ENCODE measurements at regions not wholly inside any gene's neighbourhood (a gene's known extent, or its start where the extent isn't known, plus 50 kb on each side); places are given as distances from the start of the nearest gene placed in this dataset.

DNA sequence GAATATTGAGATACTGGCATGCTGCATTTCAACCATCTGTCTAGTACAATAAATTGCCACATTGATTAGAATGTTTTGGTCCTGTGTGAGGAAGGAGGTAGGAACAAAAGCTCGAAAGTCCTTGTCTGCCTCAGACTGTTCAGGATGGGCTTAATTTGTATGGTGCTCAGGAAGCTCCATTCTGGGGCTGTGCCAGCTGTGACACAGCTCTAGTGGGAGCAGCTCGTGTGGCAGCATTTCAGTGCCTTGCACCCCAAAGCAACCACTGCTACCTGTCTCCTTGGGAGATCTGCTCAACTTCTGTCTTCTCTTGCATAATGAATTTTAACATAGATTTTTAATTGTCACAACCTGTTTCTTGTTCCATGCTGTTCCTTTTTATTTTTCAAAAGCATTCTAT lies 144.4 kb upstream of the THUMPD2 start (continued):
- TF ChIP-seq ESRRA (IDR thresholded peaks at IDR 0.05; ENCODE audit: low read length) (no peak), STAT1 (conservative IDR thresholded peaks at IDR 0.05) (no peak)

DNA sequence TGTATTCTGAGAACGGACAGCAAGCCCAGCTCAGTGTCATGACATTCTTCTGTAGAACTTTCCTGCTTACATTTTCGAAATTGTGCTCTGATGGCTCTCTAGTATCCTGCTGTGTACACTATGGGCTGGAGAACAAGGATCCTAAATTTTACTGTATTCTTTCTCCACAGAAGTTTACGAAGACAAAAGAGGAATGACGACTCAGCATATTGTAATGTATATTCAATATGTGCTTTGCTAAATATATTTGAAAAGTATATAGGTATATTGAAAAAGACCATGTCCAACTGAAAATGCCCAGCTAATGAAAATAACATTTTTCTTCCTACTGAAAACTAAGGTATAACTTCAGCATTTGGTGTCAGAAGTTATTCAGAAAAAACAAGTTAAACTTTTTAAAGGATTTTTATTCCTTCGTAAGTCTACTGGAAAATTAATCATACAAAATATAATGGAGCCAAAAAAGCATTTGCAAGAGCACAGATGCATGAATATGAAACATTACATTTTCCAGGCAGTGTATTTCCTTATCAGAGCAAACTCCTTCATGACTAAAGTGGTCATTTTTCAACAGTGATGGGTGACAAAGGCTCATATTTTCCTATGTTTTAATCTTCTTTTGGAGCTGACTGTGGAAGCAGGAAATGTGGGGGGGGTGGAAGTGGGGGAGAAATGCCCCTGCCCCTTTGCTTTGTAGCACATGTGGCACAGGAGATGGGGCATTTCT lies 143.8 kb upstream of the THUMPD2 start:
- 0% methylated on average over 5 of the region's 5 CpGs for WGBS (ENCODE audit: insufficient coverage, insufficient replicate concordance, low lambda C conversion rate, missing lambda C conversion rate)
- Histone ChIP-seq H3K9ac (ENCODE audit: control insufficient read depth, insufficient read depth, low read length) (no peak overlapping the region), H3K9me3 (replicated peaks; ENCODE audit: control insufficient read depth, insufficient read depth, low read length) (no peaks in the 10 kb centered on the region), H3K79me2 (ENCODE audit: control insufficient read depth, insufficient read depth, low read length) (no peaks in the 10 kb centered on the region), H3K36me3 (ENCODE audit: control insufficient read depth in 2 of 2, insufficient read depth in 2 of 2, low read length in 1 of 2) (no peaks in the 10 kb centered on the region), H3K4me3 (no peak overlapping the region), H2AFZ (ENCODE audit: control insufficient read depth, low read depth, low read length) (no peak overlapping the region), H3K4me2 (ENCODE audit: control insufficient read depth, insufficient read depth) (no peak overlapping the region), H3K27me3 (replicated peaks in 1 of 2; ENCODE audit: control insufficient read depth in 2 of 2, insufficient read depth in 2 of 2, low read length in 1 of 2) (no peaks in the 10 kb centered on the region; a peak in 1 of 4 replicates), H3K4me1 (ENCODE audit: control insufficient read depth, insufficient read depth, low read length) (no peaks in the 10 kb centered on the region), H3K27ac (ENCODE audit: control insufficient read depth, insufficient read depth) (no peak overlapping the region), H4K20me1 (ENCODE audit: control insufficient read depth, insufficient read depth) (no peaks in the 10 kb centered on the region)
- no peak for TF ChIP-seq HDAC2 (IDR thresholded peaks at IDR 0.05)
- TF ChIP-seq, protein P1, sequence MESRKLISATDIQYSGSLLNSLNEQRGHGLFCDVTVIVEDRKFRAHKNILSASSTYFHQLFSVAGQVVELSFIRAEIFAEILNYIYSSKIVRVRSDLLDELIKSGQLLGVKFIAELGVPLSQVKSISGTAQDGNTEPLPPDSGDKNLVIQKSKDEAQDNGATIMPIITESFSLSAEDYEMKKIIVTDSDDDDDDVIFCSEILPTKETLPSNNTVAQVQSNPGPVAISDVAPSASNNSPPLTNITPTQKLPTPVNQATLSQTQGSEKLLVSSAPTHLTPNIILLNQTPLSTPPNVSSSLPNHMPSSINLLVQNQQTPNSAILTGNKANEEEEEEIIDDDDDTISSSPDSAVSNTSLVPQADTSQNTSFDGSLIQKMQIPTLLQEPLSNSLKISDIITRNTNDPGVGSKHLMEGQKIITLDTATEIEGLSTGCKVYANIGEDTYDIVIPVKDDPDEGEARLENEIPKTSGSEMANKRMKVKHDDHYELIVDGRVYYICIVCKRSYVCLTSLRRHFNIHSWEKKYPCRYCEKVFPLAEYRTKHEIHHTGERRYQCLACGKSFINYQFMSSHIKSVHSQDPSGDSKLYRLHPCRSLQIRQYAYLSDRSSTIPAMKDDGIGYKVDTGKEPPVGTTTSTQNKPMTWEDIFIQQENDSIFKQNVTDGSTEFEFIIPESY (IDR thresholded peaks at IDR 0.05), result no peak
- TF ChIP-seq, protein P2, sequence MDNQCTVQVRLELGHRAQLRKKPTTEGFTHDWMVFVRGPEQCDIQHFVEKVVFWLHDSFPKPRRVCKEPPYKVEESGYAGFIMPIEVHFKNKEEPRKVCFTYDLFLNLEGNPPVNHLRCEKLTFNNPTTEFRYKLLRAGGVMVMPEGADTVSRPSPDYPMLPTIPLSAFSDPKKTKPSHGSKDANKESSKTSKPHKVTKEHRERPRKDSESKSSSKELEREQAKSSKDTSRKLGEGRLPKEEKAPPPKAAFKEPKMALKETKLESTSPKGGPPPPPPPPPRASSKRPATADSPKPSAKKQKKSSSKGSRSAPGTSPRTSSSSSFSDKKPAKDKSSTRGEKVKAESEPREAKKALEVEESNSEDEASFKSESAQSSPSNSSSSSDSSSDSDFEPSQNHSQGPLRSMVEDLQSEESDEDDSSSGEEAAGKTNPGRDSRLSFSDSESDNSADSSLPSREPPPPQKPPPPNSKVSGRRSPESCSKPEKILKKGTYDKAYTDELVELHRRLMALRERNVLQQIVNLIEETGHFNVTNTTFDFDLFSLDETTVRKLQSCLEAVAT (IDR thresholded peaks at IDR 0.05), result no peak
- no peak for TF ChIP-seq SRF (IDR thresholded peaks at IDR 0.05; ENCODE audit: low read depth in 2 of 2, low read length in 2 of 2)
- TF ChIP-seq KAT2A (conservative IDR thresholded peaks at IDR 0.05; ENCODE audit: control insufficient read depth, low read depth, low read length), result no peak
- TF ChIP-seq SIX5 (IDR thresholded peaks at IDR 0.05; ENCODE audit: low read depth, low read length, severe bottlenecking), result no peak
- TF ChIP-seq, protein P3, sequence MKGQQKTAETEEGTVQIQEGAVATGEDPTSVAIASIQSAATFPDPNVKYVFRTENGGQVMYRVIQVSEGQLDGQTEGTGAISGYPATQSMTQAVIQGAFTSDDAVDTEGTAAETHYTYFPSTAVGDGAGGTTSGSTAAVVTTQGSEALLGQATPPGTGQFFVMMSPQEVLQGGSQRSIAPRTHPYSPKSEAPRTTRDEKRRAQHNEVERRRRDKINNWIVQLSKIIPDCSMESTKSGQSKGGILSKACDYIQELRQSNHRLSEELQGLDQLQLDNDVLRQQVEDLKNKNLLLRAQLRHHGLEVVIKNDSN (IDR thresholded peaks at IDR 0.05; ENCODE audit: borderline replicate concordance, extremely low read length, insufficient read depth, low read depth, low read length), result no peak
- TF ChIP-seq NBN (IDR thresholded peaks at IDR 0.05), result no peak
- no peak for TF ChIP-seq POLR2AphosphoS2 (IDR thresholded peaks at IDR 0.05; ENCODE audit: low read depth, low read length)
- no peak for TF ChIP-seq ZBED1 (IDR thresholded peaks at IDR 0.05; ENCODE audit: borderline replicate concordance)
- TF ChIP-seq, protein P4, sequence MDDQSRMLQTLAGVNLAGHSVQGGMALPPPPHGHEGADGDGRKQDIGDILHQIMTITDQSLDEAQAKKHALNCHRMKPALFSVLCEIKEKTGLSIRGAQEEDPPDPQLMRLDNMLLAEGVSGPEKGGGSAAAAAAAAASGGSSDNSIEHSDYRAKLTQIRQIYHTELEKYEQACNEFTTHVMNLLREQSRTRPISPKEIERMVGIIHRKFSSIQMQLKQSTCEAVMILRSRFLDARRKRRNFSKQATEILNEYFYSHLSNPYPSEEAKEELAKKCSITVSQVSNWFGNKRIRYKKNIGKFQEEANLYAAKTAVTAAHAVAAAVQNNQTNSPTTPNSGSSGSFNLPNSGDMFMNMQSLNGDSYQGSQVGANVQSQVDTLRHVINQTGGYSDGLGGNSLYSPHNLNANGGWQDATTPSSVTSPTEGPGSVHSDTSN (IDR thresholded peaks at IDR 0.05; ENCODE audit: insufficient replicate concordance, low read depth, low read length), result no peak
- TF ChIP-seq, protein P5, sequence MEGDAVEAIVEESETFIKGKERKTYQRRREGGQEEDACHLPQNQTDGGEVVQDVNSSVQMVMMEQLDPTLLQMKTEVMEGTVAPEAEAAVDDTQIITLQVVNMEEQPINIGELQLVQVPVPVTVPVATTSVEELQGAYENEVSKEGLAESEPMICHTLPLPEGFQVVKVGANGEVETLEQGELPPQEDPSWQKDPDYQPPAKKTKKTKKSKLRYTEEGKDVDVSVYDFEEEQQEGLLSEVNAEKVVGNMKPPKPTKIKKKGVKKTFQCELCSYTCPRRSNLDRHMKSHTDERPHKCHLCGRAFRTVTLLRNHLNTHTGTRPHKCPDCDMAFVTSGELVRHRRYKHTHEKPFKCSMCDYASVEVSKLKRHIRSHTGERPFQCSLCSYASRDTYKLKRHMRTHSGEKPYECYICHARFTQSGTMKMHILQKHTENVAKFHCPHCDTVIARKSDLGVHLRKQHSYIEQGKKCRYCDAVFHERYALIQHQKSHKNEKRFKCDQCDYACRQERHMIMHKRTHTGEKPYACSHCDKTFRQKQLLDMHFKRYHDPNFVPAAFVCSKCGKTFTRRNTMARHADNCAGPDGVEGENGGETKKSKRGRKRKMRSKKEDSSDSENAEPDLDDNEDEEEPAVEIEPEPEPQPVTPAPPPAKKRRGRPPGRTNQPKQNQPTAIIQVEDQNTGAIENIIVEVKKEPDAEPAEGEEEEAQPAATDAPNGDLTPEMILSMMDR (IDR thresholded peaks at IDR 0.05 in 2 of 3, conservative IDR thresholded peaks at IDR 0.05 in 1 of 3; ENCODE audit: control insufficient read depth in 2 of 3, extremely low read depth in 1 of 3, insufficient read depth in 1 of 3, low read depth in 3 of 3, low read length in 3 of 3), result no peak
- TF ChIP-seq POLR2AphosphoS5 (IDR thresholded peaks at IDR 0.05; ENCODE audit: low read length), result no peak
- SMC1A ChIA-PET (ENCODE audit: uncharacterized antibody, unreplicated experiment), result interaction anchor here (1.2 to 1.4 kb wide), 2 partner anchors 8 to 12 kb away, joined by 3 to 4 read pairs; no protein-coding TSS in a partner anchor
- POLR2A ChIA-PET, result no interaction called here
- RAD21 ChIA-PET (ENCODE audit: unreplicated experiment), result interaction anchor here (1.3 kb wide), 1 partner anchor 9 kb away, joined by 3 read pairs; no protein-coding TSS in a partner anchor
- DNase-seq (ENCODE audit: low read depth, low spot score) (no peak), ATAC-seq (no peak), FAIRE-seq (no peak)
- CTCF ChIA-PET, result interaction anchor here (1.2 to 1.3 kb wide), 2 partner anchors 9 to 12 kb away, joined by 4 to 6 read pairs; no protein-coding TSS in a partner anchor
- in situ Hi-C loops (cut with MboI) (no loop called here), intact Hi-C loops (cut with micrococcal nuclease; ENCODE audit: unreplicated experiment) (no loop called here)
- BruUV-seq (replicated peaks), result no TSS peak

Data from GM12878 (cell line).